Non-pigmented ciliary epithelial cell (primary cell): ENCODE measurements at regions not wholly inside any gene's neighbourhood (a gene's known extent, or its start where the extent isn't known, plus 50 kb on each side); places are given as distances from the start of the nearest gene placed in this dataset.
A peak's percentile ranks its signal among the peaks of the same experiment; 100 is the strongest.

Experiments used
- DNase-seq: peaks from one replicate; pipeline ENCODE4 v3.0.0-alpha.2; 2010; ENCODE audit warnings: low read depth

- DNase-seq: no peak
These were observed 662.5 kb downstream of the CDH11 start for GRCh38 chr16:64459402-64459801.

- no peak for DNase-seq
These were observed 666.6 kb downstream of the CDH11 start for GRCh38 chr16:64455275-64455674.

GRCh38 chr16:64453646-64454045, 668.2 kb downstream of the CDH11 start:
- no peak for DNase-seq

- DNase-seq: no peak
These were observed 669.4 kb downstream of the CDH11 start for GRCh38 chr16:64452446-64452845.

- no peak for DNase-seq
These were observed 671.7 kb downstream of the CDH11 start for GRCh38 chr16:64450177-64450576.

- no peak for DNase-seq
These were observed 672.4 kb downstream of the CDH11 start for GRCh38 chr16:64449506-64449905.

- DNase-seq: no peak
These were observed 676.2 kb downstream of the CDH11 start for GRCh38 chr16:64445649-64446048.

- no peak for DNase-seq
These were observed 676.6 kb downstream of the CDH11 start for GRCh38 chr16:64445245-64445644.

- DNase-seq: peak; percentile 94
These were observed 681.4 kb downstream of the CDH11 start for GRCh38 chr16:64440421-64440831.

GRCh38 chr16:64440005-64440404, 681.9 kb downstream of the CDH11 start:
- DNase-seq: no peak

GRCh38 chr16:64437706-64438324, 684.0 kb downstream of the CDH11 start:
- DNase-seq: no peak

- DNase-seq: no peak
These were observed 687.3 kb downstream of the CDH11 start for GRCh38 chr16:64434526-64435069.

GRCh38 chr16:64428463-64429113, 693.3 kb downstream of the CDH11 start:
- DNase-seq: peak; percentile 68

- no peak for DNase-seq
These were observed 695.7 kb downstream of the CDH11 start for GRCh38 chr16:64426131-64426666.

- DNase-seq: no peak
These were observed 696.5 kb downstream of the CDH11 start for GRCh38 chr16:64425381-64425780.

- no peak for DNase-seq
These were observed 699.6 kb downstream of the CDH11 start for GRCh38 chr16:64422259-64422658.

- no peak for DNase-seq
These were observed 700.3 kb downstream of the CDH11 start for GRCh38 chr16:64421515-64421914.

- no peak for DNase-seq
These were observed 702.0 kb downstream of the CDH11 start for GRCh38 chr16:64419832-64420231.

GRCh38 chr16:64417711-64418227, 704.1 kb downstream of the CDH11 start:
- DNase-seq: no peak

- peak; percentile 60 for DNase-seq
These were observed 705.5 kb downstream of the CDH11 start for GRCh38 chr16:64416216-64417005.

- no peak for DNase-seq
These were observed 709.1 kb downstream of the CDH11 start for GRCh38 chr16:64412578-64413280.

GRCh38 chr16:64410306-64410705, 711.6 kb downstream of the CDH11 start:
- DNase-seq: no peak
